WTC11 (cell line): ENCODE measurements at regions not wholly inside any gene's neighbourhood (a gene's known extent, or its start where the extent isn't known, plus 50 kb on each side); places are given as distances from the start of the nearest gene placed in this dataset.

ENCODE experiments used
- ATAC-seq: fragments of 200-7000 bp; cut with Tn5 transposase; 2 replicates; pipeline ENCODE4 v1.10.0; 2021; ENCODE audit warnings: mild to moderate bottlenecking, moderate library complexity
- CTCF ChIA-PET: fragments of 300-600 bp; sonication (Branson Sonifier 250); formaldehyde crosslinking; loops from one replicate; lab custom pipeline; 2021; ENCODE audit warnings: antibody characterized with exemption; lab: Charles Lee
- POLR2A ChIA-PET: fragments of 350-600 bp; sonication (Branson Sonifier 250); formaldehyde crosslinking; loops from one replicate; lab custom pipeline; 2021; ENCODE audit warnings: antibody characterized with exemption; lab: Charles Lee
- DNase-seq: peaks from one replicate; pipeline ENCODE4 v3.0.0; 2021; ENCODE audit warnings: low spot score
- H3K27ac Mint-ChIP-seq: 2 replicates; pipeline ENCODE4 v1.8.0; 2021; ENCODE audit warnings: mixed read lengths
- H3K27me3 Mint-ChIP-seq: 2 replicates; pipeline ENCODE4 v1.8.0; 2021; ENCODE audit warnings: low read depth, mild to moderate bottlenecking, moderate library complexity, mixed read lengths
- H3K36me3 Mint-ChIP-seq: 2 replicates; pipeline ENCODE4 v1.8.0; 2021; ENCODE audit warnings: mixed read lengths
- H3K4me1 Mint-ChIP-seq: 2 replicates; pipeline ENCODE4 v1.8.0; 2022; ENCODE audit warnings: mixed read lengths
- H3K4me3 Mint-ChIP-seq: 2 replicates; pipeline ENCODE4 v1.8.0; 2021; ENCODE audit warnings: mild to moderate bottlenecking, moderate library complexity, mixed read lengths
- H3K9me3 Mint-ChIP-seq: 2 replicates; pipeline ENCODE4 v1.8.0; 2021; ENCODE audit warnings: mixed read lengths
- ARID4B ChIP-seq: sonication (generic); formaldehyde crosslinking; IDR thresholded peaks from 2 replicates; pipeline ENCODE4 v1.8.0; 2023; ENCODE audit warnings: missing genetic modification reagents, mild to moderate bottlenecking, borderline replicate concordance
- ATF2 ChIP-seq: sonication (generic); formaldehyde crosslinking; IDR thresholded peaks from 2 replicates; pipeline ENCODE4 v1.8.1; 2022; ENCODE audit warnings: low read depth, missing genetic modification reagents, borderline replicate concordance
- CREB1 ChIP-seq: sonication (generic); formaldehyde crosslinking; IDR thresholded peaks from 2 replicates; pipeline ENCODE4 v1.8.0; 2023; ENCODE audit warnings: mild to moderate bottlenecking, missing genetic modification reagents
- FOXK1 ChIP-seq: sonication (generic); formaldehyde crosslinking; IDR thresholded peaks from 2 replicates; pipeline ENCODE4 v1.8.0; 2022; ENCODE audit warnings: mild to moderate bottlenecking, moderate library complexity, missing genetic modification reagents
- FOXP1 ChIP-seq: sonication (generic); formaldehyde crosslinking; IDR thresholded peaks from 2 replicates; pipeline ENCODE4 v1.8.0; 2022; ENCODE audit warnings: missing genetic modification reagents, mild to moderate bottlenecking, moderate library complexity, borderline replicate concordance
- FOXP4 ChIP-seq: sonication (generic); formaldehyde crosslinking; IDR thresholded peaks from 2 replicates; pipeline ENCODE4 v1.8.0; 2022; ENCODE audit warnings: mild to moderate bottlenecking, missing genetic modification reagents
- KAT7 ChIP-seq: sonication (generic); formaldehyde crosslinking; IDR thresholded peaks from 2 replicates; pipeline ENCODE4 v1.8.1; 2023; ENCODE audit warnings: missing genetic modification reagents, mild to moderate bottlenecking, borderline replicate concordance
- NFE2L1 ChIP-seq: sonication (generic); formaldehyde crosslinking; IDR thresholded peaks from 2 replicates; pipeline ENCODE4 v1.8.1; 2023; ENCODE audit warnings: missing genetic modification reagents
- NR1H2 ChIP-seq: sonication (generic); formaldehyde crosslinking; IDR thresholded peaks from 2 replicates; pipeline ENCODE4 v1.9.0; 2021; ENCODE audit warnings: mild to moderate bottlenecking, moderate library complexity, missing genetic modification reagents
- OVOL2 ChIP-seq: fragments of 250-450 bp; sonication (Bioruptor Pico); IDR thresholded peaks from 2 replicates; pipeline ENCODE4 v1.9.0; 2021; ENCODE audit warnings: mild to moderate bottlenecking, borderline replicate concordance
- PRDM15 ChIP-seq: sonication (generic); formaldehyde crosslinking; IDR thresholded peaks from 2 replicates; pipeline ENCODE4 v1.8.0; 2022; ENCODE audit warnings: missing genetic modification reagents
- RORB ChIP-seq: fragments of 250-450 bp; sonication (Bioruptor Pico); IDR thresholded peaks from 2 replicates; pipeline ENCODE4 v1.9.0; 2021; ENCODE audit warnings: mild to moderate bottlenecking
- ZNF263 ChIP-seq: sonication (generic); formaldehyde crosslinking; IDR thresholded peaks from 2 replicates; pipeline ENCODE4 v1.8.1; 2022; ENCODE audit warnings: low read depth, mild to moderate bottlenecking, moderate library complexity, missing genetic modification reagents
- ZNF532 ChIP-seq: fragments of 250-450 bp; sonication (Bioruptor Pico); IDR thresholded peaks from 2 replicates; pipeline ENCODE4 v1.9.0; 2021; ENCODE audit warnings: mild to moderate bottlenecking, borderline replicate concordance

GRCh38 chr4:140808256-140808655 lies 52.1 kb upstream of the TBC1D9 start (continued):
- TF ChIP-seq ZNF532 (CRISPR knock-in tag) (no peak), PRDM15 (CRISPR knock-in tag) (no peak), FOXP1 (CRISPR knock-in tag) (no peak), NFE2L1 (CRISPR knock-in tag) (no peak), RORB (CRISPR knock-in tag) (no peak), ATF2 (no peak)

GRCh38 chr4:140807491-140808252 lies 51.5 kb upstream of the TBC1D9 start:
- peaks cover 6% of the 10 kb centered on the region for H3K4me1 Mint-ChIP-seq
- no peak overlapping the region for H3K27ac Mint-ChIP-seq
- ChIA-PET CTCF (no interaction called here), POLR2A (interaction anchor here (1.0 kb wide), 1 partner anchor 154 kb away, joined by 7 read pairs; no protein-coding TSS in a partner anchor)
- no peaks in the 10 kb centered on the region; the same call in 1 of the 2 replicates for H3K27me3 Mint-ChIP-seq
- H3K9me3 Mint-ChIP-seq, result peaks cover 3% of the 10 kb centered on the region; the same call in 1 of the 2 replicates
- H3K36me3 Mint-ChIP-seq, result no peaks in the 10 kb centered on the region
- H3K4me3 Mint-ChIP-seq, result no peak overlapping the region
- DNase-seq (no peak), ATAC-seq (no peak)
- no peak for TF ChIP-seq ZNF263 (CRISPR knock-in tag)
- TF ChIP-seq KAT7 (CRISPR knock-in tag), result no peak
- no peak for TF ChIP-seq FOXP4 (CRISPR knock-in tag)
- no peak for TF ChIP-seq CREB1 (CRISPR knock-in tag)
- TF ChIP-seq OVOL2, result no peak
- no peak for TF ChIP-seq NR1H2
- no peak for TF ChIP-seq ARID4B (CRISPR knock-in tag)
- TF ChIP-seq ZNF532 (CRISPR knock-in tag), result no peak
- TF ChIP-seq FOXK1 (CRISPR knock-in tag), result no peak
